HepG2 (cell line): ENCODE measurements at regions not wholly inside any gene's neighbourhood (a gene's known extent, or its start where the extent isn't known, plus 50 kb on each side); places are given as distances from the start of the nearest gene placed in this dataset.

Experiments
- ATAC-seq: fragments of 200-7000 bp; cut with Tn5 transposase; 3 replicates; pipeline ENCODE4 v1.9.1; 2020; ENCODE audit warnings: mild to moderate bottlenecking, moderate library complexity
- BruUV-seq: library from RNA; stranded (reverse); fragments of 400-500 nt; replicated peaks from 2 replicates; lab custom pipeline; 2021; lab: Mats Ljungman, UMichigan
- CTCF ChIA-PET: fragments of 300-600 bp; formaldehyde crosslinking; extraction: SDS; loops from one replicate; lab custom pipeline; 2021; ENCODE audit warnings: low total read pairs, inconsistent platforms, low intra/inter-chr PET ratio; lab: Yijun Ruan, JAX
- POLR2A ChIA-PET: fragments of 350-600 bp; sonication (Branson Sonifier 250); formaldehyde crosslinking; loops from one replicate; lab custom pipeline; 2020; ENCODE audit warnings: antibody characterized with exemption, inconsistent platforms; lab: Yijun Ruan, JAX
- DNase-seq: peaks from one replicate; pipeline ENCODE4 v3.0.0-alpha.2; 2015; ENCODE audit warnings: low spot score
- FAIRE-seq: peaks from 3 replicates; lab custom pipeline; 2011; peaks lifted over from hg19 to GRCh38; lab: Jason Lieb, UNC
- H2AFZ ChIP-seq: one replicate; pipeline ENCODE4 v1.6.1; 2011; ENCODE audit warnings: low read length, inconsistent platforms
- H3K27ac ChIP-seq: fragments of 300-600 bp; 3 replicates; pipeline ENCODE4 v1.8.0; 2011; ENCODE audit warnings: mixed run types, mild to moderate bottlenecking, mixed read lengths, low read length, inconsistent platforms; ENCODE audit not compliant: insufficient read depth; ENCODE audit errors: extremely low read length
- H3K27me3 ChIP-seq, 2 experiments: fragments of 200-600 bp in 1 of 2; 2 replicates in 1 of 2; 3 replicates in 1 of 2; pipeline versions ENCODE4 v1.6.0 to v1.8.0; 2011; ENCODE audit warnings: low read length in 2 of 2, mild to moderate bottlenecking in 2 of 2, moderate library complexity in 2 of 2, inconsistent platforms in 1 of 2; ENCODE audit not compliant: insufficient read depth in 2 of 2, control insufficient read depth in 1 of 2
- H3K36me3 ChIP-seq, 2 experiments: fragments of 200-600 bp in 1 of 2; replicated peaks in 1 of 2; 2 replicates in 1 of 2; 3 replicates in 1 of 2; pipeline versions ENCODE4 v1.5.1 to v1.8.0; 2011; ENCODE audit warnings: low read length in 2 of 2, inconsistent platforms in 1 of 2; ENCODE audit not compliant: insufficient read depth in 2 of 2, control insufficient read depth in 1 of 2
- H3K4me1 ChIP-seq: 2 replicates; pipeline ENCODE4 v1.5.1; 2012; ENCODE audit warnings: low read length, inconsistent platforms; ENCODE audit not compliant: insufficient read depth
- H3K4me2 ChIP-seq: 2 replicates; pipeline ENCODE4 v1.6.0; 2011; ENCODE audit warnings: low read depth, low read length, inconsistent platforms
- H3K4me3 ChIP-seq, 3 experiments: fragments of 200-600 bp in 1 of 3; sonication (generic), shearing (Covaris generic) in 1 of 3; replicated peaks in 1 of 3; 2 replicates each; pipeline ENCODE4 v1.5.1; 2011 to 2016; ENCODE audit warnings: low read length in 3 of 3, inconsistent platforms in 2 of 3, low read depth in 2 of 3, mild to moderate bottlenecking in 2 of 3, control low read depth in 1 of 3, mixed read lengths in 1 of 3; ENCODE audit not compliant: insufficient read depth in 1 of 3
- H3K79me2 ChIP-seq: one replicate; pipeline ENCODE4 v1.6.1; 2011; ENCODE audit warnings: low read length, inconsistent platforms; ENCODE audit not compliant: insufficient read depth
- H3K9ac ChIP-seq: 2 replicates; pipeline ENCODE4 v1.6.0; 2011; ENCODE audit warnings: mild to moderate bottlenecking, low read depth, low read length, inconsistent platforms; ENCODE audit not compliant: insufficient read depth
- H3K9me3 ChIP-seq: 2 replicates; pipeline ENCODE4 v1.5.1; 2012; ENCODE audit warnings: mild to moderate bottlenecking, low read length
- H4K20me1 ChIP-seq: 2 replicates; pipeline ENCODE4 v1.6.0; 2011; ENCODE audit warnings: inconsistent platforms, mild to moderate bottlenecking, low read length, moderate library complexity; ENCODE audit not compliant: insufficient read depth
- ARID2 ChIP-seq: sonication (generic); formaldehyde crosslinking; IDR thresholded peaks from 2 replicates; pipeline ENCODE4 v1.8.1; 2022; ENCODE audit warnings: mild to moderate bottlenecking, missing genetic modification reagents, borderline replicate concordance
- CAMTA2 ChIP-seq: sonication (generic); formaldehyde crosslinking; IDR thresholded peaks from 2 replicates; pipeline ENCODE4 v1.4.0; 2020; ENCODE audit warnings: mild to moderate bottlenecking, missing genetic modification reagents, borderline replicate concordance
- CREB3 ChIP-seq: sonication (generic); formaldehyde crosslinking; IDR thresholded peaks from 2 replicates; pipeline ENCODE4 v1.5.0; 2020; ENCODE audit warnings: missing genetic modification reagents
- FOSL2 ChIP-seq: sonication (generic); formaldehyde crosslinking; IDR thresholded peaks from 2 replicates; pipeline ENCODE4 v1.4.0; 2020; ENCODE audit warnings: missing genetic modification reagents
- HOXA7 ChIP-seq: sonication (generic); formaldehyde crosslinking; IDR thresholded peaks from 2 replicates; pipeline ENCODE4 v1.8.1; 2022; ENCODE audit warnings: mild to moderate bottlenecking, missing genetic modification reagents, moderate library complexity
- KLF15 ChIP-seq: sonication (generic); formaldehyde crosslinking; IDR thresholded peaks from 2 replicates; pipeline ENCODE4 v1.8.1; 2023; ENCODE audit warnings: borderline replicate concordance, mild to moderate bottlenecking, inconsistent platforms, missing genetic modification reagents, mixed read lengths
- KLF6 ChIP-seq: IDR thresholded peaks from 2 replicates; pipeline ENCODE4 v1.8.0; 2016; ENCODE audit warnings: missing biosample characterization, missing genetic modification reagents
- MED8 ChIP-seq: sonication (generic); formaldehyde crosslinking; IDR thresholded peaks from 2 replicates; pipeline ENCODE4 v1.8.1; 2023; ENCODE audit warnings: mild to moderate bottlenecking, missing genetic modification reagents; ENCODE audit not compliant: insufficient replicate concordance
- MXD4 ChIP-seq: IDR thresholded peaks from 2 replicates; pipeline ENCODE4 v1.6.1; 2016; ENCODE audit warnings: mild to moderate bottlenecking, missing biosample characterization, missing genetic modification reagents
- NFATC3 ChIP-seq: sonication (generic); formaldehyde crosslinking; IDR thresholded peaks from 2 replicates; pipeline ENCODE4 v1.5.1; 2020; ENCODE audit warnings: mild to moderate bottlenecking, missing genetic modification reagents
- PAX8 ChIP-seq: sonication (generic); formaldehyde crosslinking; IDR thresholded peaks from 2 replicates; pipeline ENCODE4 v1.8.0; 2022; ENCODE audit warnings: mild to moderate bottlenecking, missing genetic modification reagents, borderline replicate concordance
- POGZ ChIP-seq: sonication (generic); formaldehyde crosslinking; IDR thresholded peaks from 2 replicates; pipeline ENCODE4 v1.4.0; 2020; ENCODE audit warnings: mild to moderate bottlenecking, missing genetic modification reagents
- SAFB2 ChIP-seq: sonication (generic); formaldehyde crosslinking; IDR thresholded peaks from 2 replicates; pipeline ENCODE4 v1.5.1; 2020; ENCODE audit warnings: missing genetic modification reagents, low read depth, mild to moderate bottlenecking, borderline replicate concordance
- TCF12 ChIP-seq, 2 experiments: fragments of 450-650 bp in 1 of 2; sonication (generic) in 1 of 2; formaldehyde crosslinking in 1 of 2; IDR thresholded peaks; 2 replicates each; pipeline versions ENCODE4 v1.6.1 to v1.8.0; 2017 to 2022; ENCODE audit warnings: antibody characterized with exemption in 1 of 2, mild to moderate bottlenecking in 1 of 2, missing genetic modification reagents in 1 of 2, moderate library complexity in 1 of 2
- ZBTB3 ChIP-seq: sonication (generic); formaldehyde crosslinking; IDR thresholded peaks from 2 replicates; pipeline ENCODE4 v1.4.0; 2020; ENCODE audit warnings: low read depth, mild to moderate bottlenecking, moderate library complexity, missing genetic modification reagents, borderline replicate concordance
- ZFP91 ChIP-seq: sonication (generic); formaldehyde crosslinking; IDR thresholded peaks from 2 replicates; pipeline ENCODE4 v1.9.0; 2022; ENCODE audit warnings: missing genetic modification reagents, mild to moderate bottlenecking, borderline replicate concordance
- ZNF180 ChIP-seq: sonication (generic); formaldehyde crosslinking; IDR thresholded peaks from 2 replicates; pipeline ENCODE4 v1.4.0; 2020; ENCODE audit warnings: low read depth, missing genetic modification reagents, borderline replicate concordance
- ZNF253 ChIP-seq: sonication (generic); formaldehyde crosslinking; IDR thresholded peaks from 2 replicates; pipeline ENCODE4 v1.8.0; 2022; ENCODE audit warnings: mild to moderate bottlenecking, missing genetic modification reagents, borderline replicate concordance
- ZNF431 ChIP-seq: sonication (generic); formaldehyde crosslinking; IDR thresholded peaks from 2 replicates; pipeline ENCODE4 v1.9.0; 2022; ENCODE audit warnings: missing genetic modification reagents, low read depth, mild to moderate bottlenecking, borderline replicate concordance
- WGBS: methylation state at CpG from one replicate; pipeline ENCODE4 v1.1.6; 2017; ENCODE audit warnings: low lambda C conversion rate; 5-methylcytosine and 5-hydroxymethylcytosine counted together
- in situ Hi-C: cut with HindIII; loops from 2 replicates; pipeline ENCODE4 v1.10.0; 2017; ENCODE audit warnings: low pct_unique_long_range_greater_than_20kb; ENCODE audit not compliant: extremely low pct_ligation_motif_present
- intact Hi-C: fragments of 100-400 bp; cut with micrococcal nuclease; formaldehyde crosslinking; loops from one replicate; pipeline ENCODE4 v1.10.0; 2022; ENCODE audit not compliant: unreplicated experiment
- TF ChIP-seq, protein P1 (sequence below), 2 experiments: fragments of 450-650 bp in 1 of 2; sonication (generic) in 1 of 2; formaldehyde crosslinking; IDR thresholded peaks; 2 replicates each; pipeline versions ENCODE4 v1.5.0 to v1.8.0; 2020 to 2022; ENCODE audit warnings: mild to moderate bottlenecking in 1 of 2, missing genetic modification reagents in 1 of 2

GRCh38 chr20:19090332-19090731 is 122.1 kb upstream of the SLC24A3 start (continued):
- TF ChIP-seq ZFP91 (CRISPR knock-in tag) (no peak), ARID2 (CRISPR knock-in tag) (no peak), ZBTB3 (no peak)
- TF ChIP-seq, all 625 proteins: peak for 0

- Histone ChIP-seq H3K9me3 (no peaks in the 10 kb centered on the region), H2AFZ (no peak overlapping the region), H3K4me2 (no peak overlapping the region), H3K36me3 (no peaks in the 10 kb centered on the region), H3K27me3 (peaks cover 0 to 3% of the 10 kb centered on the region in 2 experiments; a peak in 2 of 5 replicates), H3K9ac (no peak overlapping the region), H3K4me3 (no peak overlapping the region), H3K79me2 (no peaks in the 10 kb centered on the region), H3K27ac (no peak overlapping the region), H3K4me1 (peaks cover 6% of the 10 kb centered on the region; the same call in 1 of the 2 replicates), H4K20me1 (no peaks in the 10 kb centered on the region)
- in situ Hi-C loops (no loop called here), intact Hi-C loops (no loop called here)
- FAIRE-seq (no peak), DNase-seq (no peak), ATAC-seq (peak; percentile 76)
- 4% methylated on average over 5 of the region's 5 CpGs for WGBS
- no TSS peak for BruUV-seq
- POLR2A ChIA-PET: no interaction called here
- CTCF ChIA-PET: no interaction called here
- TF ChIP-seq ZNF253: no peak
- TF ChIP-seq CREB3 (CRISPR knock-in tag): no peak
- TF ChIP-seq NFATC3 (CRISPR knock-in tag): no peak
- TF ChIP-seq, protein P1, sequence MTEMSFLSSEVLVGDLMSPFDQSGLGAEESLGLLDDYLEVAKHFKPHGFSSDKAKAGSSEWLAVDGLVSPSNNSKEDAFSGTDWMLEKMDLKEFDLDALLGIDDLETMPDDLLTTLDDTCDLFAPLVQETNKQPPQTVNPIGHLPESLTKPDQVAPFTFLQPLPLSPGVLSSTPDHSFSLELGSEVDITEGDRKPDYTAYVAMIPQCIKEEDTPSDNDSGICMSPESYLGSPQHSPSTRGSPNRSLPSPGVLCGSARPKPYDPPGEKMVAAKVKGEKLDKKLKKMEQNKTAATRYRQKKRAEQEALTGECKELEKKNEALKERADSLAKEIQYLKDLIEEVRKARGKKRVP (CRISPR knock-in tag; IDR thresholded peaks at IDR 0.05): no peak
- no peak for TF ChIP-seq MXD4 (CRISPR knock-in tag)
- TF ChIP-seq FOSL2 (CRISPR knock-in tag): peak; percentile 85
- no peak for TF ChIP-seq SAFB2
- TF ChIP-seq CAMTA2 (CRISPR knock-in tag): no peak
- TF ChIP-seq PAX8: no peak
- TF ChIP-seq TCF12 (IDR thresholded peaks at IDR 0.05): no peak
- TF ChIP-seq TCF12 (CRISPR knock-in tag; IDR thresholded peaks at IDR 0.05): no peak
- no peak for TF ChIP-seq ZNF431 (CRISPR knock-in tag)
- no peak for TF ChIP-seq POGZ (CRISPR knock-in tag)
- no peak for TF ChIP-seq HOXA7 (CRISPR knock-in tag)
- no peak for TF ChIP-seq ZNF180 (CRISPR knock-in tag)
- TF ChIP-seq KLF6 (CRISPR knock-in tag): no peak
- no peak for TF ChIP-seq KLF15 (CRISPR knock-in tag)
- TF ChIP-seq MED8 (CRISPR knock-in tag): no peak
Observed at GRCh38 chr20:19094959-19095541, 117.4 kb upstream of the SLC24A3 start.
